Loucy (cell line): ENCODE measurements at regions not wholly inside any gene's neighbourhood (a gene's known extent, or its start where the extent isn't known, plus 50 kb on each side); places are given as distances from the start of the nearest gene placed in this dataset.

Experiments
- CTCF ChIP-seq: fragments of 200-600 bp; sonication (generic); conservative IDR thresholded peaks from 2 replicates; pipeline ENCODE4 v1.5.1; 2014; ENCODE audit warnings: mild to moderate bottlenecking, antibody characterized with exemption, low read length
- EZH2phosphoT487 ChIP-seq: fragments of 200-600 bp; IDR thresholded peaks from 2 replicates; pipeline ENCODE4 v1.6.1; 2018; ENCODE audit warnings: antibody characterized with exemption, mild to moderate bottlenecking, moderate library complexity, borderline replicate concordance

GRCh38 chr16:35497399-35497798 lies 2038.0 kb downstream of the TP53TG3F start:
- TF ChIP-seq CTCF, result no peak
- no peak for TF ChIP-seq EZH2phosphoT487
